T-cell (primary cell): ENCODE measurements at regions not wholly inside any gene's neighbourhood (a gene's known extent, or its start where the extent isn't known, plus 50 kb on each side); places are given as distances from the start of the nearest gene placed in this dataset.

Experiments
- ATAC-seq, 4 experiments: fragments of 200-7000 bp in 3 of 4; fragments of 150-1000 bp in 1 of 4; cut with Tn5 transposase; replicated peaks in 1 of 4; 1 replicate in 3 of 4; 2 replicates in 1 of 4; pipeline ENCODE4 v1.10.0; 2021; ENCODE audit warnings: moderate library complexity in 3 of 4, mild to moderate bottlenecking in 2 of 4, moderate number of reproducible peaks in 1 of 4
- CTCF ChIA-PET, 2 donors: fragments of 300-600 bp; sonication (Branson Sonifier 250); formaldehyde crosslinking; loops; one replicate each; lab custom pipeline; 2022; ENCODE audit warnings: antibody characterized with exemption in 2 of 2; lab: Charles Lee
- POLR2A ChIA-PET, 2 donors: fragments of 300-600 bp; sonication (Branson Sonifier 250); formaldehyde crosslinking; loops; one replicate each; lab custom pipeline; 2022; ENCODE audit warnings: antibody characterized with exemption in 2 of 2; lab: Charles Lee
- DNase-seq, 35 experiments: peaks; one replicate each; pipeline versions ENCODE4 v3.0.0 to v3.0.0-alpha.2; 2013 to 2023
- H3K27ac ChIP-seq: one replicate; pipeline ENCODE4 v1.5.1; 2013; ENCODE audit warnings: low read length
- H3K27me3 ChIP-seq, 2 experiments: replicated peaks in 1 of 2; 1 replicate in 1 of 2; 2 replicates in 1 of 2; pipeline versions ENCODE4 v1.6.1 to v1.7.0; 2013; ENCODE audit warnings: low read length in 1 of 2, mixed read lengths in 1 of 2; ENCODE audit not compliant: control insufficient read depth in 2 of 2, insufficient read depth in 2 of 2; ENCODE audit errors: extremely low read depth in 1 of 2
- H3K36me3 ChIP-seq, 2 donors: 1 replicate in 1 of 2; 2 replicates in 1 of 2; pipeline versions ENCODE4 v1.6.1 to v1.7.0; 2013; ENCODE audit warnings: low read length in 1 of 2; ENCODE audit not compliant: control insufficient read depth in 2 of 2, insufficient read depth in 1 of 2; ENCODE audit errors: extremely low read depth in 1 of 2
- H3K4me1 ChIP-seq, 2 experiments: 1 replicate in 1 of 2; 2 replicates in 1 of 2; pipeline versions ENCODE4 v1.6.1 to v1.7.0; 2013; ENCODE audit warnings: low read length in 2 of 2, mixed read lengths in 1 of 2; ENCODE audit not compliant: insufficient read depth in 2 of 2, control insufficient read depth in 1 of 2; ENCODE audit errors: extremely low read depth in 1 of 2
- H3K4me3 ChIP-seq, 2 donors: 1 replicate in 1 of 2; 2 replicates in 1 of 2; pipeline versions ENCODE4 v1.5.1 to v1.7.0; 2013; ENCODE audit warnings: mild to moderate bottlenecking in 2 of 2, low read length in 1 of 2, moderate library complexity in 1 of 2; ENCODE audit not compliant: control insufficient read depth in 1 of 2; ENCODE audit errors: extremely low read depth in 1 of 2
- H3K9me3 ChIP-seq: 2 replicates; pipeline ENCODE4 v1.7.0; 2013
- H3K27ac Mint-ChIP-seq, 2 donors: one replicate each; pipeline ENCODE4 v1.8.0; 2020 to 2021; ENCODE audit warnings: mild to moderate bottlenecking in 2 of 2, mixed read lengths in 2 of 2
- H3K27me3 Mint-ChIP-seq, 2 donors: one replicate each; pipeline ENCODE4 v1.8.0; 2021 to 2022; ENCODE audit warnings: mixed read lengths in 2 of 2
- H3K36me3 Mint-ChIP-seq: one replicate; pipeline ENCODE4 v1.8.0; 2021; ENCODE audit warnings: mixed read lengths
- H3K4me1 Mint-ChIP-seq, 3 donors: one replicate each; pipeline ENCODE4 v1.8.0; 2020 to 2022; ENCODE audit warnings: mixed read lengths in 3 of 3, mild to moderate bottlenecking in 1 of 3
- H3K4me3 Mint-ChIP-seq, 3 donors: one replicate each; pipeline ENCODE4 v1.8.0; 2020 to 2022; ENCODE audit warnings: mild to moderate bottlenecking in 3 of 3, mixed read lengths in 3 of 3, moderate library complexity in 3 of 3
- H3K9me3 Mint-ChIP-seq, 3 donors: one replicate each; pipeline ENCODE4 v1.8.0; 2020 to 2022; ENCODE audit warnings: mixed read lengths in 3 of 3
- WGBS: methylation state at CpG from one replicate; pipeline ENCODE4 v1.1.5; 2013; ENCODE audit warnings: missing lambda C conversion rate; ENCODE audit not compliant: insufficient coverage; 5-methylcytosine and 5-hydroxymethylcytosine counted together

DNA sequence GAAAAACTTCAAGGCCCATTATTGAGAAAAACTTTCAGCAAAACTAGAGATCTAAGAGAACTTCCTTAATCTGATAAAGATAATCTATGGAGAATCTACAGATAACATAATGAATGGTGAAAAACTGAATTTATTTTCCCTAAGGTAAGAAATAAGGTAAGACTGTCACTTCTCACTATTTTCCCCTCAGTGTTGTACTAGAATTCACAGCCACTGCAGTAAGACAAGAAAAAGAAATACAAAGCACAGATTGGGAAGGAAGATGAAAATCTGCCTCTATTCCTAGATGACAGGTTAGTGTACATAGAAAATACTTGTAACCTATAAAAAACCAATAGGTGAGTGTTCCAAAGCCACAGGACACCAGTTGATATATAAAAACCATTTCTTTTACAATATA, 220.7 kb upstream of the SHH start:
- no peaks in the 10 kb centered on the region for H3K36me3 ChIP-seq
- H3K4me3 ChIP-seq = no peak overlapping the region
- no peaks in the 10 kb centered on the region for H3K9me3 ChIP-seq
- H3K27ac ChIP-seq = no peak overlapping the region
- H3K4me1 ChIP-seq = no peaks in the 10 kb centered on the region
- Mint-ChIP-seq H3K4me3 (no peak overlapping the region), H3K4me1 (peaks cover 0 to 11% (median 0%) of the 10 kb centered on the region in 3 donors), H3K27ac (no peak overlapping the region), H3K36me3 (no peaks in the 10 kb centered on the region), H3K9me3 (peaks cover 3 to 6% (median 5%) of the 10 kb centered on the region in 3 donors), H3K27me3 (peaks cover 4 to 7% of the 10 kb centered on the region in 2 donors)
- DNase-seq (no peak), ATAC-seq (no peak)
- H3K27me3 ChIP-seq = peaks cover 0 to 23% of the 10 kb centered on the region in 2 experiments
- ChIA-PET POLR2A (no interaction called here), CTCF (no interaction called here)

DNA sequence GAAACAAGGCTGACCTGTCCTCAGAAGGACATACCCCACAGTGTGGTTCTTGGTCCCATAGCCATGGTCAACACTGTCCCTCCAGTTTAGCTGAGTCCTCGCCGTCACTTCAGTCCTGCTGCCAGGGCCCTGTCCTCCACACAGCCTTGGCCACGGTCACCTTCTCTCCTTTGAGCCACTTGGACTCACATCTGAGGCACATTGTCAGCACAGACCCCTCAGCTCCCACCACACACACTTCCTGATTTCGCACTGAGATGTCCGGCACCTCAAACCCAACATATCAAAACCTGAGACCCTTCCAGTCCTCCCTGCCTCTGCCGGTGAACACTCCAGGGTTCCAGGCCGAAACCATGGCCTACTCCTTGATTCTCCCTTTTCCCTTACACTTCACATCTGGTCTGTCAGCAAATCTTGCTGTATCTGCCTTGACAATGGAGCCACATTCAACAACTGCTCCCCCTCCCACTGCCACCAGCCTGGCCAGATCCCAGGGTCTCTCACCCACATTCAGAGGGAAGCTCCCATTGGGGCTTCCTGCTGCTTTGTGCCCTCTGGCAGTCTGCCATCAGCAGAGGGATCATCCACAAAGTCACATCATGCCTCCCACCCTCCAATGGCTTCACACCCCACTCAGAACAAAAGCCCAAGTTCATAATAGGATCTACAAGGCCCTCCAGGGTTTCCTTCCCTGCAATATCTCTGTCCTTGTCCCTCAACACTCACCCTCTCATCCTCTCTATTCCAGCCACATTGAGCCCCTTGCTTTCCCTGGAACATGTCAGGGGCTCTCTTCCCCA, 219.6 kb upstream of the SHH start:
- Histone ChIP-seq H3K9me3 (no peaks in the 10 kb centered on the region), H3K4me1 (no peaks in the 10 kb centered on the region), H3K27me3 (peaks cover 0 to 20% of the 10 kb centered on the region in 2 experiments), H3K27ac (no peak overlapping the region), H3K4me3 (no peak overlapping the region), H3K36me3 (no peaks in the 10 kb centered on the region)
- DNase-seq (no peak), ATAC-seq (no peak)
- WGBS = 75% methylated on average over 7 of the region's 7 CpGs
- Mint-ChIP-seq H3K9me3 (peaks cover 3 to 6% (median 5%) of the 10 kb centered on the region in 3 donors), H3K4me1 (peaks cover 0 to 11% (median 0%) of the 10 kb centered on the region in 3 donors), H3K27ac (no peak overlapping the region), H3K4me3 (no peak overlapping the region), H3K36me3 (no peaks in the 10 kb centered on the region), H3K27me3 (peaks cover 4 to 7% of the 10 kb centered on the region in 2 donors)
- ChIA-PET POLR2A (no interaction called here), CTCF (no interaction called here)

DNA sequence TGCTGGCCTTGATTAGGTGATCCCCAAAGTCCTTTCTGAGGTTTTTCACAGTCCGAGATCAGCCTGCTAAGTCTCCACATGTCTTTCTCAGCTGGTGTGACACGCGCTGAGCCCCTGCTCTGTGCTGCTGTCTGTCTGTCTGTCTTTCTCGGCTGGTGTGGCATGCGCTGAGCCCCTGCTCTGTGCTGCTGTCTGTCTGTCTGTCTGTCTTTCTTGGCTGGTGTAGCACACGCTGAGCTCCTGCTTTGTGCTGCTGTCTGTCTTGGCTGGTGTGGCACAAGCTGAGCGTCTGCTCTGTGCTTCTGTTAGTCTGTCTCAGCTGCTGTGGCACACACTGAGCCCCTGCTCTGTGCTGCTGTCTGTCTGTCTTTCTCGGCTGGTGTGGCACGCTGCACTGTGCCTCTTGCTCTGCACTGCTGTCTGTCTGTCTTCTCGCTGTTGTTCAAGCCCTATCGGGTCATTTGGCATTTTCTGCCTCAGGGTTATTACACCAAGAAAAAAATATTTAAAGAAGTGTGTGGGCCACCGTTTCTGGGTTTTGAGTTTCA, 217.3 kb upstream of the SHH start:
- Mint-ChIP-seq H3K36me3 (no peaks in the 10 kb centered on the region), H3K4me3 (no peak overlapping the region), H3K9me3 (peaks cover 3 to 6% (median 5%) of the 10 kb centered on the region in 3 donors), H3K4me1 (peaks cover 0 to 10% (median 0%) of the 10 kb centered on the region in 3 donors), H3K27ac (no peak overlapping the region), H3K27me3 (peaks cover 4 to 7% of the 10 kb centered on the region in 2 donors)
- peaks cover 0 to 20% of the 10 kb centered on the region in 2 experiments for H3K27me3 ChIP-seq
- H3K4me1 ChIP-seq = no peaks in the 10 kb centered on the region
- ATAC-seq = no peak
- 80% methylated on average over 12 of the region's 12 CpGs for WGBS
- no peak for DNase-seq
- no peaks in the 10 kb centered on the region for H3K9me3 ChIP-seq
- H3K27ac ChIP-seq = no peak overlapping the region
- no peaks in the 10 kb centered on the region for H3K36me3 ChIP-seq
- ChIA-PET CTCF (no interaction called here), POLR2A (no interaction called here)
- no peak overlapping the region for H3K4me3 ChIP-seq

DNA sequence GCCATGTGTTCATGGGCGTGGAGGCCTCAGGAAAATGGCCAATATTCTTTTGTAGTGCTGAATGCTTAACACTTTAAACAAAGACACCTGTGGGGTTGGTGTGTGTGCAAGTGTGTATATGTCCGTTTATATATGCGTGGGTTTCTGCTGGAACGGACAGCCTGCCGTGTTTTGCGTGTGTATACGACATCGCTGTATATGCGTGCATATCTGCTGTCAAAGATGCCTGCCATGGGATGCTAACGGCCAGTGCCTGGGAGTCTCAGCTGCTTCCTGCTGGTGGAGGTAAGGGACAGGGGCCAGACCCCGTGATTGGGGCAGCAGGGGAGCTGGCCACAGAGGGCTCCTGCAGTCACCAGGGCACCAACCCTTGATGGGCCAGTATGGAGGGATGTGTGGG, 216.3 kb upstream of the SHH start:
- H3K4me1 Mint-ChIP-seq = peaks cover 0 to 5% (median 0%) of the 10 kb centered on the region in 3 donors
- ATAC-seq (no peak), DNase-seq (no peak)
- no peak overlapping the region for H3K4me3 Mint-ChIP-seq
- H3K36me3 Mint-ChIP-seq = no peaks in the 10 kb centered on the region
- no peaks in the 10 kb centered on the region for H3K9me3 ChIP-seq
- peaks cover 4 to 7% of the 10 kb centered on the region in 2 donors for H3K27me3 Mint-ChIP-seq
- POLR2A ChIA-PET = no interaction called here
- no peaks in the 10 kb centered on the region for H3K4me1 ChIP-seq
- peaks cover 0 to 20% of the 10 kb centered on the region in 2 experiments for H3K27me3 ChIP-seq
- no peak overlapping the region for H3K27ac ChIP-seq
- H3K9me3 Mint-ChIP-seq = peaks cover 3 to 6% (median 5%) of the 10 kb centered on the region in 3 donors
- 92% methylated on average over 10 of the region's 11 CpGs for WGBS
- H3K36me3 ChIP-seq = no peaks in the 10 kb centered on the region
- H3K4me3 ChIP-seq = no peak overlapping the region
- H3K27ac Mint-ChIP-seq = no peak overlapping the region
- CTCF ChIA-PET = no interaction called here

DNA sequence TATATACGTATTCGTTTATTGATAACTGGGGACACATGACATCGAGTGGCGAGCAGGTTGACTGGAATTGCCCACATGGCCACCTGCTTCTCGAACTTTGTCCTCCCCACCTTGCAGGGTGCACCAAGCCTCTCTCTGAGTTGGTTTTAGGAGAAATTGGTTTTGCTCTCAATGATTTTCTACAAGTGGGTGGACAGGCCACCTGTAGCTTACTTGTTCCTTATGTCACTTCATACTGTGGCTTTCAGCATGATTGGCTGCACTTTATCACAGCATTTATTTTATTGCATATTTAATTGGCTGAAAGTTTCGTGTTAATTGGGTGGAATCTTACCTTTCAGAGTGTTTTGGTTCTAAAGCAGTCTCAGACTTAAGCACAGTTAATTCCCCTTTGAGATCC, 215.6 kb upstream of the SHH start:
- POLR2A ChIA-PET = no interaction called here
- Histone ChIP-seq H3K36me3 (no peaks in the 10 kb centered on the region), H3K4me1 (no peaks in the 10 kb centered on the region), H3K9me3 (no peaks in the 10 kb centered on the region), H3K27me3 (peaks cover 0 to 20% of the 10 kb centered on the region in 2 experiments), H3K27ac (no peak overlapping the region), H3K4me3 (no peak overlapping the region)
- Mint-ChIP-seq H3K27ac (no peak overlapping the region), H3K4me1 (peaks cover 0 to 5% (median 0%) of the 10 kb centered on the region in 3 donors), H3K9me3 (peaks cover under 1 to 3% (median 2%) of the 10 kb centered on the region in 3 donors), H3K36me3 (no peaks in the 10 kb centered on the region), H3K4me3 (no peak overlapping the region), H3K27me3 (peaks cover 4 to 7% of the 10 kb centered on the region in 2 donors)
- CTCF ChIA-PET = no interaction called here
- WGBS = 93% methylated on average over 5 of the region's 6 CpGs
- DNase-seq = no peak
- ATAC-seq = no peak

DNA sequence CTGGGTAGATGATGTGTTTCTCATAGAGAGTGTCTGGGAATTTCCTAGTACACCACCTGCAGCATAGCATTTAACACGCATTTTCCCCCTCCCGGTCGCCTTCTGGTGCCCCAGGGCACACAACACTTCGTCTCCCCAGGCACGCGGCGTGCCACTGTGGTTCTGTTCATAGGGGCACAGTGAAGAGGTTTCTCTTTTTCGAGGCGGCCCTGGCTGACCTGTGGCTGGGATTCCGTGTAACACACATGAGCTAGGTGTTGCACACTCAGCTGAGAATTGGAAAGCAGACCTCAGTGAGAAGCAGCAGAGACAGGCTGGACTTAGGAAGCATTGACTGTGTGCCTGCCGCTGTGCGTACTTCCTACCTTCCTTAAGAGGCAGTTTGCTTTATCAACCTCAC, 214.3 kb upstream of the SHH start:
- Histone ChIP-seq H3K27ac (no peak overlapping the region), H3K4me1 (no peaks in the 10 kb centered on the region), H3K36me3 (no peaks in the 10 kb centered on the region), H3K4me3 (no peak overlapping the region), H3K9me3 (no peaks in the 10 kb centered on the region), H3K27me3 (peaks cover 0 to 17% of the 10 kb centered on the region in 2 experiments)
- DNase-seq = no peak
- H3K9me3 Mint-ChIP-seq = no peaks in the 10 kb centered on the region
- H3K27ac Mint-ChIP-seq = no peak overlapping the region
- no peak overlapping the region for H3K4me3 Mint-ChIP-seq
- CTCF ChIA-PET = no interaction called here
- H3K27me3 Mint-ChIP-seq = peaks cover 0 to 3% of the 10 kb centered on the region in 2 donors
- H3K36me3 Mint-ChIP-seq = no peaks in the 10 kb centered on the region
- POLR2A ChIA-PET = no interaction called here
- no peak for ATAC-seq
- peaks cover 0 to 5% (median 0%) of the 10 kb centered on the region in 3 donors for H3K4me1 Mint-ChIP-seq
- 89% methylated on average over 6 of the region's 12 CpGs for WGBS
